ENCODE measurements at regions not wholly inside any gene's neighbourhood (a gene's known extent, or its start where the extent isn't known, plus 50 kb on each side); places are given as distances from the start of the nearest gene placed in this dataset.
A peak's percentile ranks its signal among the peaks of the same experiment; 100 is the strongest.

DNA sequence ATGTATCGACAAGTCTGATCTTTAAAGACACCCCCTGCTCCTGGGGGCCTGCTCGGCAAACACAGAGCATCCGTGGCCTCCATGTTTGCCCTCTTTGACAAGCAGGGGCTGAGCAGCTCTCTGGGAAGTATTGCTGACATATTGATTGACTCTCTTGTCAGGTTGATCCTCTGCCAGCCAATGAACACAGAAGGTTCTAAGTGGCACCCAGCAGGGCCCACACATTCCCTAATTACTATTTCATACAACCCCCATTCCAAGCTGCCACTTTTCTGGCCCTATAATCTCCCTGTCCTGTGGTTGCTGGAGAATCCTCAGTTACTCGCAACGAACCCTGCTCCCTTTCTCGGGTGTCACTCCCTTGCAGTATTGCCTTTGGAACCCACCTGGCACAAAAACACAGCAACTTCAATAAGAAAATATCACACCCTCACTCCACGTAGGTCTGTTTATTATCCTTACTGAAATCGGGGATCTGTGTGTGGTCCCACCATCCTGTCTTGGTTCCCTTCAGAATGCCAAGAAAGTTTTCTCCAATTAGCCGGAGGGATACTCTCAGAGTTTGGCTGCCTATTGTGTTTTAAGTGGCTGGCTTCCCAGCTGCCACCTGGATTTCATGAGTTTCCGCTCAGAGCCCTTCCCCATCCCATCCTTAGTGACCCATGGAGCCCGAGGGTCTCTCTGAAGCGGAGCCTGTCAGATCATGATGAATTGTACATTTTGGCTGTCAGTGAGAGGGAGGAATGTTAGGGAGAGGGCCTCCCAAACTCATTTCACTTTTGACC, 249.0 kb upstream of the WWC1 start:
- no peak for FAIRE-seq
- no peak for DNase-seq (ENCODE audit: insufficient read length, low spot score)
- no peak for TF ChIP-seq POLR2A (IDR thresholded peaks at IDR 0.05; ENCODE audit: low read depth, low read length)

DNA sequence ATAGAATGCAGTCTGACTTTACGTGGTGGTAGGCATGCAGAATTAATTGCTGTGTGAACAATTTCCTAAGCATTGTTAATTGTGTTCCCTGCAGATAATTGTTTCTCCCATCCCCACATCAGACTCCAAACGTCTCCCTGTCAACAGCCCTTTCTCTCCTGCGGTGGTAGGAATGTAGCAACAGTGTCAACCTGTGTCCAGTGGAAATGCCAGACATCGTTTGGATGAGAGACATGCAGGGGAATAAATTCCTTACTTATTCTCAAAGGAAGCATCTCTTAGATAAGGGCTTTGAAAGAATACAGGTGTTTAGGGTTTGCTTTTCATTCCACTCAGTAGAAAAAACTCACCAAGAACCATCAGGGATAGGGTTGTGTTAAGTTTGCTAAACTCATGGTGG, 245.3 kb upstream of the WWC1 start:
- no peak for FAIRE-seq
- DNase-seq (ENCODE audit: insufficient read length, low spot score) = no peak
- TF ChIP-seq POLR2A (IDR thresholded peaks at IDR 0.05; ENCODE audit: low read depth, low read length) = no peak

DNA sequence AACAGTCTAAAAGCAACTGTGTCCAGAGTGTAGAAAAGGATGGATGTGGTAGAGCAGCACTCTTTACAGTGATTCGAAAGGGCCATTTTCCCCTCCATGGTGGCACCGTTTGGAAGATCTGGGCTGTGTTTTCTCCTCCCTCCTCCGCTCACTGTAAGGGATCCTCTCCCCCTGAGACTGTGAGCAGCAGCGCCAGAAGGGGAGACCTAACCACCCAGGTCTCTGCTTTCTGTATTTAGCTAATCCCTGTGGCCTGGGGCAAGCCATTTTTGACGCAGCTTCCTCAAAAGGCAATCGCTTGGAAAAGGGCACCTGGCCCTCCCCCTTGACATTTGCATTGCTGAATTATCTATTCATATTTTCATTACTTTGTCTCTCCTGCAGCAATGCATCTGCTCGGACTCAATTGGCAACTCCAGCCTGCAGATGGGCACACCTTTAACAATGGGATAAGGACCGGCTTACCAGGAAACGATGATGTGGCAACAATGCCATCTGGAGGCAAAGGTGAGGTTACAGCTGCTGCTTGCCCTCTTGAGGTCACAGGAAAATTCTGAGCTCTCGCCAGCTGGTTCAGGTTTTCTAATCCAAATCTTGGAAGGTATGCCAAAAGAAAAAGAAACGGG, 244.3 kb upstream of the WWC1 start:
- FAIRE-seq (no peak), DNase-seq (ENCODE audit: insufficient read length, low spot score) (peak; percentile 37)
- no peak for TF ChIP-seq POLR2A (IDR thresholded peaks at IDR 0.05; ENCODE audit: low read depth, low read length)

DNA sequence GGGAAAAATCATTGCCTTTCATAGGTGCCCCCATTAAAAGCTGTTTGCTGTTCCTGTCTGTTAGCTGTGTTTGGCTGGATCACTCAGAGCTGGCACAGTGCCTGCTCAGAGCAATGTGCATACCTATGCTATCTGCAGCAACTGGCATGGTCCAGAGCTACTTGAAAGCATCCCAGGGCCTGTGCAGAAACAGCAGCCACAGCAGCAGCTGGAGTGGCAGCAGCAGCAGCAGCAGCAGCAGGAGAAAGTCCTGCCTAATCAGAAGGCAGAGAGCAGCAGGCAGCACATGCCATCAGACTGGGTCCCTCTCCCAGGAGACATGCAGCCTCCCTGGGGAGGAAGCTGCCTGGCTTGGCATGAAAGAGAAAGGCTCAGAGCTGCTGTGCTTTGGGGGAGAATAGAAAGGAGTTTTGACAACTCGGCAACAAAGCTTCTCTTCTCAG, 243.8 kb upstream of the WWC1 start:
- no peak for FAIRE-seq
- DNase-seq (ENCODE audit: insufficient read length, low spot score) = no peak
- no peak for TF ChIP-seq POLR2A (IDR thresholded peaks at IDR 0.05; ENCODE audit: low read depth, low read length)

DNA sequence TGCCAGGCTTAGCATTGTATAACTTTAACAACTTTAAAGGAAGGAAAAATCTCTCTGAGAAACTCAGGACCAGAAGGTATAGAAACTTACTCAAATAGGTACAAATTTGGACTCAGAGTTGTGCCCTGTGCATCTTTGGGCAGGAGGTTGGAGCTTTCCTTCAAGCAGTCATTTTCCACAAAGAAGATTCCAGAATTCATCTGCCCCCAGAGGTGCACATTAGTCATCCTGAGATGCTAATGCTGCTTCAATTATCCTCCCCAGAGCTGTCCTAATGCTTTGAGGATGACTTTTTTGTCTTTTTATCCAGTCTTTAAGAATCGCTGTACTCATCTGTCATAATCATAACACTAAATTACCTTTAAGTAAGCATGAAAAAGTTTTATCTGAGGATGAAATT, 243.0 kb upstream of the WWC1 start:
- no peak for TF ChIP-seq POLR2A (IDR thresholded peaks at IDR 0.05; ENCODE audit: low read depth, low read length)
- FAIRE-seq = no peak

DNA sequence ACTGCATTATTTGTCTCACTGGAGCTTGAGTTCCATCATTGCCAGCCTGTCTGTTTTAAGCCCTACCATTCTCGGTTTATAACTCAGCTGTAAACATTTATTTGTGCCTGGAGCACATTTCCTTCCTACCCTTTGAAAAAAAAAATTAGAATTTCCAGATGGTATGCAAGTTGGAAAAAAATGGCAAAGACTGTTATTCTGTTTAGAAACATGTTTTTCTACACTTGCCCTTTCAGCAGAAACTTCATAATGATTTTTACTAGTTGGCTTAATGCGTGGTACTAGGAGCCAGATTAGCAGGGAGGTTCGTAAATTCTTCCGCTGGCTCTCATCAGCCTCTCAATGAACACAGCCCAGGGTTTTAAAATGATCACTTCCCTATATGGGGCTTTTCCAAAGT, 238.8 kb upstream of the WWC1 start:
- TF ChIP-seq POLR2A (IDR thresholded peaks at IDR 0.05; ENCODE audit: low read depth, low read length) = no peak
- DNase-seq (ENCODE audit: insufficient read length, low spot score) = no peak
- FAIRE-seq = no peak

More for the DNA sequence above, 243.0 kb upstream of the WWC1 start:
- no peak for DNase-seq (ENCODE audit: insufficient read length, low spot score)

DNA sequence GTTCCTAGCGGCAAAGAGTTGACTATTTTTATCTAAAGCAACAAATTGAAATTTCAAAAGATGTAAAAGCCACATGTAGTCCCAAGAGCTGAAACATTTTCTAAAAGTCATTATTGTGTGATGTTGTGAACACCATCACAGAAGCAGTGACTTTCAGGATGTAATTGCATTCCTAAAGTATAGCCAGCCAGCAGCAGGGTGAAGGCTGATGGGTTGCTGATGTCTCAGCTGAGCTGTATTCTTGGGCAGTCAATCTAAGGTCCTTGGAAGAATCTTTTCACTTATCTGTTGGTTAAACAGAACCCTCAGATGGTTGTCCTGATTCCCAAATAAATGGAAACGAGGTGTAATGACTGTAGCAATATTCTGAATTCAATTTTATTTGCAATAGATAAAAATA, 237.4 kb upstream of the WWC1 start:
- FAIRE-seq = no peak
- no peak for DNase-seq (ENCODE audit: insufficient read length, low spot score)
- TF ChIP-seq POLR2A (IDR thresholded peaks at IDR 0.05; ENCODE audit: low read depth, low read length) = no peak

DNA sequence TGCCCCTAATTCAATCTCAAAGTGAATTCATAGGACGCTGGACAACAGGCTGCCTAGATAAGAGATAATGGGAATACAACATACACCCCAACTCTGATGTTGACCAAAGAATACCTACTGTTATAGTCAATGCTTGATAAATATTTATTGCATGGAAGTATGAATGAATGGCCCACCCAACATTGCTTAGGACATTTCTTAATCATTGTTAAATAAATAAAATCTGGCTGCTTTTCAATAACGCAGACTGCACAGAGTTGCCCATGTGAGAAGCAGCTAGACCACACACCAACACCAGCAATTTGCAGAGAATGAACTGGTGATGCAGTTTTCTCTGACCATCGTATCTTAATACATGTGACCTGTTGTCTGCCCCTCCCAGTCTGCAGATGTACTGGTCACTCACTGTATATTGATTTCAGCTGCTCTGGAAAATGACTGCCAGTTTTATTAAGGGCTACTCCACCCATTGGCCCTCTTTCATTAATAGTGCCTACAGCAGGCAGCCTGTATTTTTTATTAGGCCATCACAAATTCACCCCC, 236.2 kb upstream of the WWC1 start:
- DNase-seq (ENCODE audit: insufficient read length, low spot score) (no peak), FAIRE-seq (no peak)
- no peak for TF ChIP-seq POLR2A (IDR thresholded peaks at IDR 0.05; ENCODE audit: low read depth, low read length)

DNA sequence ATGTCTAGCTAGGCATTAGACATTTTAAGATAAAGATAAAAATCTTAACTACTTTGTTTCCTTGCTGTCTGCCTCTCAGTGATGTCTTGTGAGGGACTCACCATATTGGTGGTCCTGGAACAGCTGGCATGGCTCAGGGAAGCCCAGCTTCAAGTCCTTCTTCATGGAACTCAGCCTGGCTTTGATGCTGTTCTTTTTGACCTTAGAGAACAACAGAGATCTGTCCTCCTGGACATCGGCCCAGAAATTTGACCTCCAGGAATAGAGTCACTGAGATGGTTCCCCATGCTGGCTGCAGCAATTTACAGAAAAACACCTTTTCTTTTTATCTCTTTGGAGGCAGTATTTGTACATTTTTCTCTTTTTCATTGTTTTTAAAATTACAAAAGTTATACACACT, 235.5 kb upstream of the WWC1 start:
- FAIRE-seq = no peak

DNA sequence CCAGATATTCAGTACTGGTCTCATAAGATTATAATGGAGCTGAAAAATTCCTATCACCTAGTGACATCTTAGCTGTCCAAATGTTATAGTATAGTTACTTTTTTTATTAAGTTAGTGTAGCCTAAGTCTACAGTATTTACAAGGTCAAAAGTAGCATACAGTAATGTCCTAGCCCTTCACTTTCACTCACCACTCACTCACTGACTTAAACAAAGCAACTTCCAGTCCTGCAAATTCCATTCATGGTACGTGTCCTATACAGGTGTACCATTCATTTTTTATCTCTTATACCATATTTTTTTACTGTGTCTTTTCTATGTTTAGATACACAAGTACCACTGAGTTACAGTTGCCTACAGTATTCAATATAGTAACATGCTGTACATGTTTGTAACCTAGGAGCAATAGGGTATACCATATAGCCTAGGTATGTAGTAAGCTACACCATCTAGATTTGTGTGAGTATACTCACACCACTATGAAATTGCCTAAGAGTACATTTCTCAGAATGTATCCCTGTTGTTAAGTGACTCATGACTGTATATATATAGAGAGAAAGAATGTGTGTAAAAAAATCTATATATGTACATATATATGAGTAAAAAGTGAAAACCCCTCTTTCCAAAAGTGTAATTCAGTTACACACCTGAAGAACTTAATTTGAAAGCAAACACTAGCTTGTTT, 234.8 kb upstream of the WWC1 start:
- no peak for TF ChIP-seq POLR2A (IDR thresholded peaks at IDR 0.05; ENCODE audit: low read depth, low read length)
- DNase-seq (ENCODE audit: insufficient read length, low spot score) (no peak), FAIRE-seq (no peak)

More for the DNA sequence above, 235.5 kb upstream of the WWC1 start:
- TF ChIP-seq POLR2A (IDR thresholded peaks at IDR 0.05; ENCODE audit: low read depth, low read length) = no peak
- DNase-seq (ENCODE audit: insufficient read length, low spot score) = no peak

DNA sequence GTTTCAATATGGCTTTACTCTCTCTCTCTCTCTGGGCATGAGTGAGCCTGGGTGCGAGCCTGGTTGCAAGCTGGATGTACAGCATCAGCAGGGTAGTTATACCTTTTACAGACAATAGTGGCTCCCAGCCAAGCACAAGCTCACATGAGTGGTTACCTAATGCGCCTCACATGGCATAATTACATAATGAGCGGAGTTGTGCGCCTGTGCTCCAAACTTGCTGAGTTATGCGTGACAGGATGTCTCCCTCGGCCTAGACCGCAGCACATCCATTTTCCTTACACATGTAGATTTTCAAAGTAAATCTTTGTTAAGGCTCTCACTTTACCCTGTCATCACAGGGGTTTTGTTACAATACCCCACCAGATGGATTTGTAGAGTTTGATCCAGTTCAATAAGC, 233.5 kb upstream of the WWC1 start:
- FAIRE-seq (no peak), DNase-seq (ENCODE audit: insufficient read length, low spot score) (no peak)
- no peak for TF ChIP-seq POLR2A (IDR thresholded peaks at IDR 0.05; ENCODE audit: low read depth, low read length)

DNA sequence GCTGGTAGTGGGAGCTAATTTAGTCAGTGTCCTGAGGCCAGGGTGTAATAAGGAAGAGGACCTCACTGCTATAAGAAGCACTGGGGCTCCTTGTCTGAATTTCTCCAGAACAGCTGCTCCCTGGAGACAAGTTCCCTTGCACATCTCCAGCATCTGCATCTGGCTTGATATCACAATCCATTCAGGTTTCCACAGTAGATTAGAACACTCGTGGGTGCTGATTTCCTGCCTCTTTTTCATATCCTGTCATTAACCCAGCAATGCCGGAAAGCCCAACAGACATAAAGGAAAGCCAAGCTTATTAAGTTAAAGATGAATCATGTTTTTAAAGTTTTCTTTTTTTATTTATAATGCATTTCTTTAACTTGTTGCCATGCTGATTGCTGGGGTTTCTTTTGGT, 232.3 kb upstream of the WWC1 start:
- no peak for TF ChIP-seq POLR2A (IDR thresholded peaks at IDR 0.05; ENCODE audit: low read depth, low read length)
- FAIRE-seq = no peak
- DNase-seq (ENCODE audit: insufficient read length, low spot score) = no peak

DNA sequence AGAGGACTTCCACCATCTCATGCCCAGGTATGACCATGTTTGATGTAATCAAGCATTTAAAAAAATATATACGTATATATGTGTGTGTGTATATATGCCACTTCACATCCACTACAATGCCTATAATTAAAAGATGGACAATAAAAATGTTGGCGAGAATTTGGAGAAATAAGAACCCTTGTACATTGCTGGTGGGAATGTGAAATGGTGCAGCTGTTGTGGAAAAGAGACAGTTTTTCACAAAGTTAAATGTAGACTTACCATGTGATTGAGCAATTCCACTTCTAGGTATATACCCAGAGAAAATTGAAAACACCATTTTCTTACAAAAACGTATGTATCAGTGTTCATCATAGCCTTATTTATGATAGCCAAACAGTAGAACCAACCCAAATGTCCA, 229.2 kb upstream of the WWC1 start:
- no peak for TF ChIP-seq POLR2A (IDR thresholded peaks at IDR 0.05; ENCODE audit: low read depth, low read length)
- DNase-seq (ENCODE audit: insufficient read length, low spot score) (no peak), FAIRE-seq (no peak)

DNA sequence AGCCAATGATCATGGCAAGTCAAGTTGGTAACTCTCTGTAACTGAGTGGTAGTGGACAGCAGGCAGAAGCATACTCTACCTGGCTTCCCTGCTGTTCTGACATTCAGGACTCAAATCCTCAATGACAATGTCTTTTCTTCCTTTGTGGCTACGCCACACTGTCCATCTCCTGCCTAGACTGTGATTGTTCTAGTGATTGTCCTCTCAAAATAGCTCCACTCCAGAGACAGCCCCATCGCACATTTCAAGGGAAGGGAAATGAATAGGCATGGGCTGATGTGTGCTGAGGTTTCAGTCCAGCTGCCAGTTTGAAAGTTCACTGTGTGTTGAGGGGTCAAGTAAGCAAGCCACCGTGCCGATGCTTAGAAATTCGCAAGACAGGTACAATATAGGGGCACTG, 227.0 kb upstream of the WWC1 start:
- no peak for TF ChIP-seq POLR2A (IDR thresholded peaks at IDR 0.05; ENCODE audit: low read depth, low read length)
- FAIRE-seq (no peak), DNase-seq (ENCODE audit: insufficient read length, low spot score) (no peak)

Data from H54 (cell line).